Mononuclear cell (primary cell): ENCODE measurements at regions not wholly inside any gene's neighbourhood (a gene's known extent, or its start where the extent isn't known, plus 50 kb on each side); places are given as distances from the start of the nearest gene placed in this dataset.

Experiments
- H3K27me3 ChIP-seq: 2 replicates; pipeline ENCODE4 v1.6.0; 2011; ENCODE audit warnings: low read length, control low read depth; ENCODE audit not compliant: insufficient read depth
- H3K4me1 ChIP-seq: 2 replicates; pipeline ENCODE4 v1.5.1; 2011; ENCODE audit warnings: mild to moderate bottlenecking, low read length, control low read depth; ENCODE audit not compliant: insufficient read depth
- H3K4me3 ChIP-seq: 2 replicates; pipeline ENCODE4 v1.5.1; 2011; ENCODE audit warnings: mild to moderate bottlenecking, low read length, moderate library complexity
- H3K9me3 ChIP-seq: 2 replicates; pipeline ENCODE4 v1.5.1; 2011; ENCODE audit warnings: low read depth, mild to moderate bottlenecking, control low read depth, low read length

DNA sequence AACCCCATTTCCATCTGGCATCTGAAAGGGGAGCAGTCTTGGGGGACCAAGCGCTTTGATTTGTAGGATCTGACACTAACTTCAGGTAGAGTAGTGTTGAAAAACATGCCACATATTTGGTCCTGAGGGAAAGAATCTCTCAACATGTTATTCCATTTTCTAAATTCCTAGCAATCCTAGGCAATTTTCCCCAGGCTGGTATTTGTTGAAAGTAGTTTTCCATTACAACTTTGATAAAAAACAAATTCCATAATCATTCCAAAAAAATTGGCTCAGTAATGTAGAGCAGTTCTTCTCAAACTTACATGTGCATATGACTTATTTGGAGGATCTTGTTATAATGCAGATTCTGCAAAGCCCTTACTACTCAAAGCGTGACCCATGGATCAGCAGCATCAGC, 477.9 kb downstream of the ACTL7B start:
- no peaks in the 10 kb centered on the region for H3K27me3 ChIP-seq
- H3K4me1 ChIP-seq: no peaks in the 10 kb centered on the region
- H3K4me3 ChIP-seq: no peak overlapping the region
- H3K9me3 ChIP-seq: no peaks in the 10 kb centered on the region

DNA sequence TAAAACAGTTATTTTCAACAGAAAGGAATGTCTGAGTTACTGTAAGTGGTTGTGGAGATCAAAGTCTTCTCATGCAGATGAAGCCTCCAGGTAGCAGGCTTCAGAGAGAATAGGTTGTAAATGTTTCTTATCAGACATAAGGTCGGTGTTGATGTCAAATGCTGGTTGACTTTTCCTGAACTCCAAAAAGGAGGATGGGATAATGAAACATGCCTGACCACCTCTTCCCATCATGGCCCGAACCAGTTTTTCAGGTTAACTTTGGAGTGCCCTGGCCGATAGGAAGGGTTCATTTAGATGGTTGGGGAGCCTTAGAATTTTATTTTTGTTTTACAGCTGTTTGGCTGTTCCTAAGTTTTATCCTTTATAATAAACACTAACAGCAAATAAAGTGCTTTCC, 478.4 kb downstream of the ACTL7B start:
- Histone ChIP-seq H3K4me3 (no peak overlapping the region), H3K4me1 (no peaks in the 10 kb centered on the region), H3K9me3 (no peaks in the 10 kb centered on the region), H3K27me3 (no peaks in the 10 kb centered on the region)

DNA sequence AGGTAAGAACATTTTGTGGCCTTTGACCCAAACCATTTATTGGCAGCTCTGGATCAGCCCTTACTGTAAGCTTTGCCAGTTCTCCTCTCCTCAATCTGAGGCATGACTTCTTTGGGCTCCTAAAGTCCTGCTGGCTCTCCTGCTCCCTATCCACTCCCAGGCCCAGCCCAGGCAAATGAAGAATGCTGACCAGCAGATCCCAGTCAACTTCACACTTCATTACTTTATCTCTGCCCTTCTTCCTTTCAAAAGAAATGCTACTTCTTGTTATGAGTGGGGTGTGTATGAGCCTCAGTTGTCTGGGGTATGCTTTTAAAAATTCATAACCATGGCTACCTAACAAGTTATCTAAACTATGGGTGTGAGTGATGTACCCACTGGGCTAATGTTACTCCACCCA, 479.6 kb downstream of the ACTL7B start:
- H3K9me3 ChIP-seq: no peaks in the 10 kb centered on the region
- no peaks in the 10 kb centered on the region for H3K27me3 ChIP-seq
- H3K4me1 ChIP-seq: no peaks in the 10 kb centered on the region
- H3K4me3 ChIP-seq: no peak overlapping the region

DNA sequence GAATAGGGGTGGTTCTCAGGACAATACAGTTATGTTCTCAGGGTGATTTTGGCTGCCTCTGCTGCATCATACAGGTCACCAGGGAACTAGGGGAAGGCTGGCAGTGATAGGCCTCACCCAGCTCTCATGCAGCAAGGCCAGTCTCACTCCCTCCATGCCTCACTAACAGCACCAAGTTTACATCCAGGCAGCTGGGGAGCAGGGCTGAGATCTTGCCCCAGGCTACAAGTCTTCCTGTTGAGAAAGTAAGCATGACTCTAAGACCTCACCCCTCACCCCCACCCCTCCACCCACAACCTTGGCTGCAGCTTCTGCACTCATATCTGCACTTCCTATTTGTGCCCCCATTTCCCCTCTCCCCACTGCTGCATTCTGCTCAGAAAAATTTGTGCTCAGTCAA, 481.2 kb downstream of the ACTL7B start:
- Histone ChIP-seq H3K4me3 (no peak overlapping the region), H3K27me3 (no peaks in the 10 kb centered on the region), H3K4me1 (no peaks in the 10 kb centered on the region), H3K9me3 (no peaks in the 10 kb centered on the region)

DNA sequence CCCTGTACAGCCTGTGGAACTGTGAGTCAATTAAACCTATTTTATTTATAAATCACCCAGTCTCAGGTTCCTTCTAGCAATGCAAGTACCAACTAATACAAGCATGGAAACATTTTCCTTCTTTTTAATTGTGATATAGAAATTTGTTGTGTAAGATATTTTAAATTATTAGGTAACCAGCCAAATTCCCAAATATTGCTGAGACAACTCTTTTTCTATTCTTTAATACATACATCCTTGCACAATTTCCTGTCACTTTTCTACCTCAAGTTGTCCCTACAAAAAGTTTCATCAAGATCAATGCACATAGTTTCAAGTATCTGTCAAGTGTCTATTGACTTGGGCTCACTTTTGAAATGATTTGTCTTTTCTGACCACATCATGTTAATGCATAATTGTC, 488.6 kb downstream of the ACTL7B start:
- no peaks in the 10 kb centered on the region for H3K4me1 ChIP-seq

DNA sequence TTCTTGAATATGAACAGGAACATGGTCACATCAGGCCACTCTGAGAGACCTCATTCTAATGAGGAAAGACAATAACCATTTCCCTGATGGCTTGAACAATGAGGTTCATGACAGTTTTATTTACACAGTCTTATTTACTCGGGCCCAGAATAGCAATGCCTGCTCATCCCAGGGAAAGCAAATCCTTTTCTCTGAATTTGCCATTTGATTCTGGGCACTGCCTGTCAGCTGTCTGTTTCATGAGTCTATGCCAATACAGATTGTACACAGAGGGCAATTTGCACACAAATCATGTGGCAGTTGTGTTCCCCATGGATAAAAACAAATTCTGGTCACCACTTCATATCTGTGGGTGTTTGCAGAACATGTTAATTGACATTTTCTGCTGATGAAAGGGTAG, 492.5 kb downstream of the ACTL7B start:
- H3K4me1 ChIP-seq: no peaks in the 10 kb centered on the region
- no peaks in the 10 kb centered on the region for H3K27me3 ChIP-seq
- H3K4me3 ChIP-seq: no peak overlapping the region
- no peaks in the 10 kb centered on the region for H3K9me3 ChIP-seq

More for the DNA sequence above, 488.6 kb downstream of the ACTL7B start:
- no peaks in the 10 kb centered on the region for H3K27me3 ChIP-seq
- H3K9me3 ChIP-seq: no peaks in the 10 kb centered on the region
- H3K4me3 ChIP-seq: no peak overlapping the region

DNA sequence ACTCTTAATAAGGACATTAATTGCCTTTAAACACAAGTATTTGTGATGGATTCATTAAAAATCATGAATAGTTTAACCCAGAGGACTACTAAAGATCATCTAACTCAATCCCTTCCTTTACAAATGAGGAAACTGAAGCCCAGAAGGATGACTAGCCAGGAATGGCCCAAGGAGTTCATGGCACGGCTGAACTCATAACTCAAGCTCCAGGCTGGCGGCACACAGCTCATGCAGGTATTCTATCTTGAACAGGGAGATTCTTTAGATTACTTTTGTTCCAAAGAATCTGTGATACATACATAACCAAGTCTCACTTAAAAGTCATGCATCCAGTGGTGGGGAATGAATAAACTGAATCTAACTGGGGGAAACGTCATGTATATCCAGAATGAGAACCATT, 495.5 kb downstream of the ACTL7B start:
- H3K4me1 ChIP-seq: no peaks in the 10 kb centered on the region
- H3K4me3 ChIP-seq: no peak overlapping the region
- H3K27me3 ChIP-seq: no peaks in the 10 kb centered on the region
- no peaks in the 10 kb centered on the region for H3K9me3 ChIP-seq

DNA sequence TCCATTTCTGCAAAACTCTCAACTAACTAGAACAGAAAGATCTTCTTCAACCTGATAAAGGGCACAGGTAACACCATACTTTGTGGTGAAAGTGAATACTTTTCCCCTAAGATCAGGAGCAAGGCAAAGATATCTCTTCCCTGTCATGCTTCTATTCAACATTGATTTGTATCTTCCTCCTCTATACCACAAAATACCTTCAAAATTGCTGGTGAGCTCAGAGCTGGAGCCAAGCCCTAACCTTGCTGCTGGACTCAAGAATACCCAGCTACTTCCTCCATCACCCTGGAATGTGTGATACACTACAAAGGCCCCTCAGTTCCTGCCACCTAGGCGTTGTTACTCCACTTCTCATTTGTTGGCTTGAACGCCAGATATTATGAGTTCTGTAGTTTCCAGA, 499.0 kb downstream of the ACTL7B start:
- Histone ChIP-seq H3K9me3 (no peaks in the 10 kb centered on the region), H3K4me1 (no peaks in the 10 kb centered on the region), H3K4me3 (no peak overlapping the region), H3K27me3 (no peaks in the 10 kb centered on the region)

DNA sequence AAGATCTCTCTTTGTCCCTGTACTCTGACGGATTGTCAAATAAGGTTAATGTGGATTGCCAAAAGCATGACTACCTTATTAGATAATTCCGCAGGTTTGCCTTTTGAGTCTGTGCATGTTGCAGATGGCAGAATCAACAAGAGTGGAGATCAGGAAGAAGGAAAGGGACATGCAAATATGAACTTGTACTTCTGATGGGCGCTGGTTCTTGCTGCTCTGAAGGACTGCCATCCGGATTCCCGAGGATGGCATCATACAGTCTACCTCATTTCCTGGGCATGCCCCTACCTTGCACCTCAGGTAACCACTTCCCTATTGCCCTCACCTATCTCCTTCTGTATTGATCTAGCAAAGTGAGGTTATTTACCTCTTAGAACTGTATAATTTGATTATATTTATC, 504.2 kb downstream of the ACTL7B start:
- Histone ChIP-seq H3K4me1 (no peaks in the 10 kb centered on the region), H3K27me3 (no peaks in the 10 kb centered on the region), H3K9me3 (no peaks in the 10 kb centered on the region), H3K4me3 (no peak overlapping the region)

DNA sequence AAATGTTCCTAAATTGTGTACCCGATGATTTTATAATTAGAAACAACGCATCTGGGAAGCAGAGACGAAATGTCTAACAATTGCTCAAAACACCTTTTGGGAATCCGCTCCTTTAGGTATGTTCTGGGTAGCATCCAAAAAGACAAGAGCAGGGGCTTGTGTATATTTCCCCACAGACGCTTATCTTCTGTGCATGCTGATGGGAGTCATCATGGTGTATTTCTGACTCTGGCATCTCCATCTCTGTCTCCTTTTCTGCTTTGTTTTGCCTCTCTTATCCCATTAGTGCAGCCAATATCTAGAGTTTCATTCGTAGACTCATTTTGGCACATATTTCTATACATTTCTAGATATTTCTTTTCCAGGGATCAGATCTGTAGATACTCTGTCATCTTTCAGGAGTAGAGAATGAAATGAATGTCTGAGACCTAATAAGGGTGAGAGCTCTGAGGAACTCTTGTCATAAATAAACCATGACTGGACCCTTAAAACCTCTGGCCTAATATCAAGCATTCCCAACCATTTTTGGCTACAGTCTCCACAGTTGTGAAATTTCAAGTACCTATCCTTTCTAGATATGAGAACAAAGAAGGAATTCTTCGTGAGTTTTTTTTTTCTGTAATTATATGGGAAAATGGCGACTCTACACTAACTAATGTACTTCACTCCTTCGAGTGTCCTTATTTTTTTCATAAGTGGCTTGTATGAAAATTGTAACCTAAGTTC, 508.2 kb downstream of the ACTL7B start:
- Histone ChIP-seq H3K9me3 (no peaks in the 10 kb centered on the region), H3K4me3 (no peak overlapping the region)

DNA sequence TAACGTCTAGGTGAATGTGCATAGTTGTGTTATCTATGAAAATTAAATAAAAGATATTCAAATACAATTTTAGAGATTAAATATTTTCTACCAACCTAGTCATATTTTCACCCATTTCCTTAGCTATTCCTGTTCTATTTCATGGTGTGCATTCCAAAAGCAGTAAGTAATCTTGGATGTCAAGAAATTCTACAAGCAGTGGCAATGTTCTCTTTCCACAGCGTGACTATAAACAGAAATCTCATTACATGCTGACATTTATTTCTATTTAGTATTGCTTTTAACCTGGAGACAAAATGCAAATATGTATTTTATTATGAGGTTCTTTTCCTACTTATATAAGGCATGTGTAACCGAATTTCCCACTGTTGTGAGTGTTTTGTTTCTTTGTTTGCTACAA, 510.0 kb downstream of the ACTL7B start:
- no peak overlapping the region for H3K4me3 ChIP-seq
- no peaks in the 10 kb centered on the region for H3K9me3 ChIP-seq
- no peaks in the 10 kb centered on the region for H3K27me3 ChIP-seq
- H3K4me1 ChIP-seq: no peaks in the 10 kb centered on the region

More for the DNA sequence above, 508.2 kb downstream of the ACTL7B start:
- Histone ChIP-seq H3K4me1 (no peaks in the 10 kb centered on the region), H3K27me3 (no peaks in the 10 kb centered on the region)

DNA sequence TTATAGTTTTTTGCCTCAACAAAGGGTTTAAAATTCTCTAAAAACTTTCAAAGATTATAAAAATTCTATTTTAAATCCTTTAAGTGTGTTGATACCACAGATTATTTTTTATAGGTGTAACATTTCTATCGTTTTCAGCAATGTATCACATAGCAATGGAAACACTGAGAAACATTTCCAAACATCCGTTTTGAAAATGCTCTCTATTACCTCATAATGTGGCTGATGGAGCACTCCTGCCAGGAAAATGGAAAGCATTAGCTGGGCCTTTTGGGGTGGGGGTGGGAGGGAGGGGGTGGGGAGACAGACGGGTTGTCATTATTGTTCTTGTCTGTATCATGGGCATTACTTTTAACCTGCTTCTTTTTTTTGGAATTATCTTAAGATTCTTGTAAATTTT, 516.5 kb downstream of the ACTL7B start:
- peaks cover 3% of the 10 kb centered on the region for H3K9me3 ChIP-seq
- no peak overlapping the region for H3K4me3 ChIP-seq
- no peaks in the 10 kb centered on the region for H3K4me1 ChIP-seq
- no peaks in the 10 kb centered on the region for H3K27me3 ChIP-seq

DNA sequence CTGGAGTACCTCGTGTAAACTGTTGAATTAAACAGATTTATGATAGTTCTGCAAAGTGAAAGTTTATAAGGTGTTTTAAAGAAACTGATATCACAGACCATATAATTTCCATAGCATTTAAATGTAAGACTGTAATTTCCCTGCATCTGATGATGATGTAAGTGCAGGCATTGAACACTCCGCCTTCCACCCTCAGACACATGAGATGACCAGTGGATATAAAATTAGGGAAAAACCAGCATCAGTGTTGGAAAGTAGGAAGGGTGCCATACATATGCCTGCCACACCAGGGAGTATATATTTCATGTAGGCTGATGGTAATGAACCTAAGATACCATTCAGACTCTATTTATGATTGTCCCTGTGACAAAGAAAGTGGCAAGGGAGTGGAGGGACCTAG, 519.2 kb downstream of the ACTL7B start:
- Histone ChIP-seq H3K4me3 (no peak overlapping the region), H3K4me1 (no peaks in the 10 kb centered on the region), H3K9me3 (peaks cover 4% of the 10 kb centered on the region), H3K27me3 (no peaks in the 10 kb centered on the region)

DNA sequence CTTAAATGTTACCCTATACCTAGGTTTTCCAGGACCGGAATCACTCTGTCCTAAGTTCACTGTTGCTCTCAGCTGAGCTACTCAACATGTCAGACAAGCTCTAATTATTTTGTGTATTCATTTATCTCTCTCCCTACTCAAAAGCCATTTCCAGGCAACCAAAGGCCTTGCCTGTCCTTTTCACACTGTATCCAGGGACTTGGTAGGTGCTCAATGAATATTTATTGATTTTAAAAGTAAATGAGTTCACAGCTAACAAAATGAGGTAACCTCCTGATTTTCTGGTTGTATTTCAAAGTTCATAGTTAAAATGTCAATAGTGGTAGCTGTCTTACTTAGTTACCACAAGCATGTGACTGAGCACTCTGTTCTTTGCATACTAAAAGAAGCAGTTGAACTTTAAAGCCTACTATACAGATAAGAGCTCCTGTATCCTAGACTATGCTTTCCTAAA, 522.2 kb downstream of the ACTL7B start:
- Histone ChIP-seq H3K4me1 (no peaks in the 10 kb centered on the region), H3K27me3 (no peaks in the 10 kb centered on the region), H3K9me3 (peaks cover 7% of the 10 kb centered on the region), H3K4me3 (no peak overlapping the region)

DNA sequence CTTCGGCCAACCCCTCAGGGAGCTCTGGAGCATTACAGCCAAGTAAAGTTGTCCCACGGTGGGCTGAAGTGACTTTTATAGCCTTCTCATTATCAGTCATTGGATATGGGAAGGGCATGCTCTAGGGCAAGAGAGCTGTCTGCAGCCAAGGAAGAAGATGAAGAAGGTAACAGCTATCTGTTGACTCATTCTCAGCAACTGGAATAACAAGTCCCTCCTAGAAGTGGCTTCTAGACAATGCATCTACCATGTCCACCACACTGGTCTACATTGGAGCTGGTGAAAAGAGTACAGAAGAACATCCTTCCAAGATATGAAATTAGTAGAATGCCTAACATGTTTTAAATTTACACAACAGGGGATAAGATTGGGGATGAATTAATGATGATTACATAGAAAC, 524.2 kb downstream of the ACTL7B start:
- no peaks in the 10 kb centered on the region for H3K4me1 ChIP-seq
- H3K4me3 ChIP-seq: no peak overlapping the region
- H3K27me3 ChIP-seq: no peaks in the 10 kb centered on the region
- peaks cover 18% of the 10 kb centered on the region for H3K9me3 ChIP-seq

DNA sequence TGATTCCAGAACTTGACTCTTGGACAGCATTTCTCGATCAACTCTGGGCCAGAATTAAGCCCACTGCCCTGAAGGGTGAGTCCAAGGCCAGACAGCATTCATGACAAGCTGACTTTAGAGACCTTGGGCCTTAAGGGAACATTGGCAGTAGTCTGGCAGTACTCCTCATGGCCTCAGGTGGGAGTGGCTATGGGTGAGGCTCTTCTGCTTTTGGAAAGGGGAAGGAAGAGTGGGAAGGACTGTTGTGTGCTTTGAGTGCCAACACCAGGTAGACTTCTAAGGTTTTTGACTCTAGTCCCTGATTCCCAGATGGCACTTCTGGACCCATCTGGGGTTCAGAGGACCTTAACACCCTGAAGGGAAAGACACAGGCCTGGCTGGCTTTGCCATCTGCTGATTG, 530.4 kb downstream of the ACTL7B start:
- Histone ChIP-seq H3K9me3 (peaks cover 14% of the 10 kb centered on the region), H3K4me3 (no peak overlapping the region), H3K27me3 (no peaks in the 10 kb centered on the region), H3K4me1 (peaks cover 3% of the 10 kb centered on the region)
